WTC11 (cell line): ENCODE measurements at regions not wholly inside any gene's neighbourhood (a gene's known extent, or its start where the extent isn't known, plus 50 kb on each side); places are given as distances from the start of the nearest gene placed in this dataset.

Source experiments
- ELF4 ChIP-seq: sonication (generic); formaldehyde crosslinking; IDR thresholded peaks from 2 replicates; pipeline ENCODE4 v1.8.1; 2022; ENCODE audit warnings: low read depth, mild to moderate bottlenecking, moderate library complexity, missing genetic modification reagents
- NR1H2 ChIP-seq: sonication (generic); formaldehyde crosslinking; IDR thresholded peaks from 2 replicates; pipeline ENCODE4 v1.9.0; 2021; ENCODE audit warnings: mild to moderate bottlenecking, moderate library complexity, missing genetic modification reagents
- ZNF121 ChIP-seq: sonication (generic); formaldehyde crosslinking; IDR thresholded peaks from 2 replicates; pipeline ENCODE4 v1.8.0; 2023; ENCODE audit warnings: missing genetic modification reagents
- ZNF138 ChIP-seq: sonication (generic); formaldehyde crosslinking; conservative IDR thresholded peaks from 2 replicates; pipeline ENCODE4 v1.8.1; 2022; ENCODE audit warnings: mild to moderate bottlenecking, moderate library complexity, missing genetic modification reagents
- ZNF232 ChIP-seq: sonication (generic); formaldehyde crosslinking; IDR thresholded peaks from 2 replicates; pipeline ENCODE4 v1.8.0; 2022; ENCODE audit warnings: mild to moderate bottlenecking, missing genetic modification reagents
- TF ChIP-seq, protein P1 (sequence below): fragments of 200-600 bp; IDR thresholded peaks from 2 replicates; pipeline ENCODE4 v1.8.0; 2022; ENCODE audit warnings: antibody characterized with exemption

DNA sequence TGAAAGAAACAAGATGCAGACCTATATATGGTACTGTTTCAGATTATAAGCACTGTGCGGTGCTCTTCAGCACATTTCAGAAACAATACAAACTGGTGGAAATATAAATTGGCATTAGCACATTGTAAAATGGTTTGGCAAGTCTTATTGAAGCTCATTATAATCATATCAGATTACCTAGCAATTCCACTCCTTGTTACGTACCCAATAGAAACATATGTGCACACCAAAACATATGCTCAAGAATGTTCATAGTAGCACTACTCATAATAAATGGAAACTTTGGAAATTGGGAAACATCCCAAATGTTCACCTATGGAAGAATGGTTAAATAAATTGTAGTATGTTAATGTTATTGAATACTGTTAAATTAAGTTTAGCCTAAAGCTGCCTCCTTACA lies 54.9 kb upstream of the PLEKHG1 start:
- TF ChIP-seq ZNF232 (CRISPR knock-in tag) (no peak), NR1H2 (no peak), ZNF121 (no peak), ZNF138 (no peak), ELF4 (CRISPR knock-in tag) (no peak)
- TF ChIP-seq, protein P1, sequence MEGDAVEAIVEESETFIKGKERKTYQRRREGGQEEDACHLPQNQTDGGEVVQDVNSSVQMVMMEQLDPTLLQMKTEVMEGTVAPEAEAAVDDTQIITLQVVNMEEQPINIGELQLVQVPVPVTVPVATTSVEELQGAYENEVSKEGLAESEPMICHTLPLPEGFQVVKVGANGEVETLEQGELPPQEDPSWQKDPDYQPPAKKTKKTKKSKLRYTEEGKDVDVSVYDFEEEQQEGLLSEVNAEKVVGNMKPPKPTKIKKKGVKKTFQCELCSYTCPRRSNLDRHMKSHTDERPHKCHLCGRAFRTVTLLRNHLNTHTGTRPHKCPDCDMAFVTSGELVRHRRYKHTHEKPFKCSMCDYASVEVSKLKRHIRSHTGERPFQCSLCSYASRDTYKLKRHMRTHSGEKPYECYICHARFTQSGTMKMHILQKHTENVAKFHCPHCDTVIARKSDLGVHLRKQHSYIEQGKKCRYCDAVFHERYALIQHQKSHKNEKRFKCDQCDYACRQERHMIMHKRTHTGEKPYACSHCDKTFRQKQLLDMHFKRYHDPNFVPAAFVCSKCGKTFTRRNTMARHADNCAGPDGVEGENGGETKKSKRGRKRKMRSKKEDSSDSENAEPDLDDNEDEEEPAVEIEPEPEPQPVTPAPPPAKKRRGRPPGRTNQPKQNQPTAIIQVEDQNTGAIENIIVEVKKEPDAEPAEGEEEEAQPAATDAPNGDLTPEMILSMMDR: no peak
